Spleen (tissue), 11 donors: ENCODE measurements at regions not wholly inside any gene's neighbourhood (a gene's known extent, or its start where the extent isn't known, plus 50 kb on each side); places are given as distances from the start of the nearest gene placed in this dataset.
A peak's percentile ranks its signal among the peaks of the same experiment; 100 is the strongest.

Experiments
- DNase-seq: peaks from one replicate; pipeline ENCODE4 v3.0.0-alpha.2; 2020
- H3K27ac ChIP-seq, 8 donors: fragments of 200-600 bp; sonication (generic) in 7 of 8; 1 replicate in 4 of 8; 2 replicates in 4 of 8; pipeline versions ENCODE4 v1.5.0 to v1.8.0; 2016 to 2021; ENCODE audit warnings: inconsistent platforms in 4 of 8, mild to moderate bottlenecking in 4 of 8, moderate library complexity in 1 of 8
- H3K27me3 ChIP-seq, 7 donors: fragments of 200-600 bp; sonication (generic) in 6 of 7; replicated peaks in 1 of 7; 1 replicate in 4 of 7; 2 replicates in 3 of 7; pipeline versions ENCODE4 v1.5.0 to v1.8.0; 2016 to 2021; ENCODE audit warnings: inconsistent platforms in 3 of 7, mild to moderate bottlenecking in 1 of 7
- H3K36me3 ChIP-seq, 6 donors: fragments of 200-600 bp; sonication (generic) in 5 of 6; 1 replicate in 4 of 6; 2 replicates in 2 of 6; pipeline versions ENCODE4 v1.5.0 to v1.8.0; 2016 to 2021; ENCODE audit warnings: inconsistent platforms in 2 of 6
- H3K4me1 ChIP-seq, 6 donors: fragments of 200-600 bp; sonication (generic) in 5 of 6; 1 replicate in 3 of 6; 2 replicates in 3 of 6; pipeline versions ENCODE4 v1.5.0 to v1.8.0; 2016 to 2021; ENCODE audit warnings: inconsistent platforms in 3 of 6
- H3K4me3 ChIP-seq, 8 donors: fragments of 200-600 bp; sonication (generic) in 7 of 8; 1 replicate in 4 of 8; 2 replicates in 4 of 8; pipeline versions ENCODE4 v1.5.0 to v1.8.0; 2016 to 2021; ENCODE audit warnings: inconsistent platforms in 4 of 8, mild to moderate bottlenecking in 4 of 8, moderate library complexity in 2 of 8
- H3K9me3 ChIP-seq, 8 donors: fragments of 200-600 bp; sonication (generic) in 7 of 8; 1 replicate in 4 of 8; 2 replicates in 4 of 8; pipeline versions ENCODE4 v1.5.0 to v1.8.0; 2016 to 2021; ENCODE audit warnings: inconsistent platforms in 4 of 8
- CTCF ChIP-seq, 11 experiments: fragments of 200-600 bp in 7 of 11; fragments of 450-650 bp in 4 of 11; sonication (generic) in 4 of 11; IDR thresholded peaks in 8 of 11; conservative IDR thresholded peaks in 3 of 11; 1 replicate in 7 of 11; 2 replicates in 4 of 11; pipeline versions ENCODE4 v1.4.0 to v1.8.0; 2016 to 2021; ENCODE audit warnings: antibody characterized with exemption in 11 of 11, inconsistent platforms in 4 of 11, mild to moderate bottlenecking in 1 of 11
- POLR2A ChIP-seq, 3 donors: fragments of 450-650 bp; IDR thresholded peaks; one replicate each; pipeline ENCODE4 v1.5.1; 2017; ENCODE audit warnings: antibody characterized with exemption in 3 of 3, mild to moderate bottlenecking in 1 of 3
- POLR2AphosphoS5 ChIP-seq, 3 donors: sonication (generic); formaldehyde crosslinking; IDR thresholded peaks; one replicate each; pipeline ENCODE4 v1.5.1; 2017; ENCODE audit warnings: antibody characterized with exemption in 3 of 3
- WGBS, 5 donors: extraction: QIAGEN DNeasy Blood & Tissue Kit in 3 of 5; methylation state at CpG; one replicate each; pipeline versions ENCODE4 v1.1.5 to v1.1.7; 2013 to 2018; 5-methylcytosine and 5-hydroxymethylcytosine counted together
- intact Hi-C: fragments of 100-400 bp; cut with DNase I; formaldehyde crosslinking; loops from one replicate; pipeline ENCODE4 v1.15.0; 2023; ENCODE audit warnings: low total_unique reads
- donor health status: healthy with polysubstance abuse.
- donor health status: DM: no; HTN: no; CAD: no; lungs with moderate emphysema.
- donor health status: DM: no; HTN: no; CAD: no.
- donor health status: Bipolar disorder and iron deficiency.
- donor health status: healthy.
- donor health status: DM: no; HTN: no; CAD: no.
- donor health status: DM: yes; HTN: yes; CAD: no.

DNA sequence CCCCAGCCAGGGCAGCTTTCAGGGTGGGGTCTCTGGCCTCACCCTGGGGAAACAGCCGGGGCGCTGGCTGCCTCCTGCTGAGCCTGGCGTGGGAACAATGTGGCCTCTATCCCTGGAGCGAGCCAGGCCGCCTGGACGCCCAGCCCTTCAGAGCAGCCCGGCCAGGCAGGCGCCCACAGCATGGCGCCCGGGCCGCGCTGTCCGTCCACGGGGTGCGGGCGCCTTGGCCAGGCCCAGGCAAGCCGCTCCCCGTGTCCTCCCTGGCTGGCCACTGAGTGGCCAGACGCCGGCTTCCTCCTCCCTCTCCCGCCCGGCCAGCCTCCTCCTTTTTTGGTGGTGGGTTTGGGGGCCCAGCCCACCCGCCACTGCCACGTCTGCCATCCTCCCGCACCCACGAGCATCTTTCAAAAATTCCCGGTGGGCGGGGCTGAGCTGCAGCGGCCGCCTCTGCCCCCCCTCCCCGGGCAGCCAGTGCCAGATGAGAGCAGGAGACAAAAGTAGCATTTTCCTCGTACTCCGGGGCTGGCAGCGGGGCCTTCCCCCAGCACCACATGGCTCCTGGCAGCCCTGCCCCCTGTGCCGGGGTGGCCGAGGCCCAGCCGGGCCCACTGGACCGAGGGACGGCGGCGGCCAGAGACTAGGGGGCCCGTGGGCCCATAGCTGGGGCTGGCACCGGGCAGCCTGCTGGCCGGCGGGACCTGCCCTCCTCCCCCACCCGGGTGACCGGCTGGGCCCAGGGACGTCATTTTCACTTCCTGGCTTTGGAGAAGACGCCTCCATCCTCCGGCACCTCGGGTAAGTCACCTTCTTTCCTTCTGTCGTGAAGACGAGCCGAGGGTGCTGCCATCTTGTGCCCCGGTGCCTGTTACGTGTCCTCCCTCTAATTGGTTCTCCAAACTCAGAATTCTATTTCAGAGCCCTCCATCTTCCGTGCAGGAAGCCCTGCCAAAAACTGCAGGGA lies 70.2 kb upstream of the PPARA start:
- Histone ChIP-seq H3K27me3 (no peaks in the 10 kb centered on the region), H3K4me1 (peaks cover 18 to 100% (median 83%) of the 10 kb centered on the region in 6 donors), H3K4me3 (peak overlapping the region in 7 of 8 donors; percentile 23 to 97 (median 30)), H3K27ac (peak overlapping the region; percentile 80 to 98 (median 92)), H3K36me3 (peaks cover 0 to 78% (median 5%) of the 10 kb centered on the region in 6 donors), H3K9me3 (no peaks in the 10 kb centered on the region)
- intact Hi-C loops, result loop anchor here (10.0 kb wide), 1 partner anchor 75 kb away; no protein-coding TSS in a partner anchor
- 49 to 75% (median 65%) methylated on average over 27 to 57 of the region's 57 CpGs for WGBS, 5 donors
- peak; percentile 78 for DNase-seq
- TF ChIP-seq POLR2AphosphoS5 (IDR thresholded peaks at IDR 0.05), result peak; percentile 29 to 79 (median 73)
- peak in 1 of 3 donors; percentile 9 for TF ChIP-seq POLR2A (IDR thresholded peaks at IDR 0.05)
- TF ChIP-seq CTCF (IDR thresholded peaks at IDR 0.05 in 8 of 11, conservative IDR thresholded peaks at IDR 0.05 in 3 of 11), result no peak

- peaks cover 0 to 78% (median 6%) of the 10 kb centered on the region in 6 donors for H3K36me3 ChIP-seq
- H3K4me3 ChIP-seq, result peak overlapping the region; percentile 9 to 97 (median 29)
- no peaks in the 10 kb centered on the region for H3K27me3 ChIP-seq
- WGBS, 5 donors, result 61 to 79% (median 67%) methylated on average over 20 to 25 of the region's 25 CpGs
- no peaks in the 10 kb centered on the region for H3K9me3 ChIP-seq
- intact Hi-C loops, result no loop called here
- TF ChIP-seq CTCF (IDR thresholded peaks at IDR 0.05 in 8 of 11, conservative IDR thresholded peaks at IDR 0.05 in 3 of 11), result no peak
- peak in 2 of 3 donors; percentile 31 to 40 for TF ChIP-seq POLR2AphosphoS5 (IDR thresholded peaks at IDR 0.05)
- H3K27ac ChIP-seq, result peak overlapping the region; percentile 80 to 98 (median 92)
- peaks cover 21 to 100% (median 82%) of the 10 kb centered on the region in 6 donors for H3K4me1 ChIP-seq
- peak; percentile 70 for DNase-seq
Observed at GRCh38 chr22:46081036-46081830, 69.1 kb upstream of the PPARA start.

DNA sequence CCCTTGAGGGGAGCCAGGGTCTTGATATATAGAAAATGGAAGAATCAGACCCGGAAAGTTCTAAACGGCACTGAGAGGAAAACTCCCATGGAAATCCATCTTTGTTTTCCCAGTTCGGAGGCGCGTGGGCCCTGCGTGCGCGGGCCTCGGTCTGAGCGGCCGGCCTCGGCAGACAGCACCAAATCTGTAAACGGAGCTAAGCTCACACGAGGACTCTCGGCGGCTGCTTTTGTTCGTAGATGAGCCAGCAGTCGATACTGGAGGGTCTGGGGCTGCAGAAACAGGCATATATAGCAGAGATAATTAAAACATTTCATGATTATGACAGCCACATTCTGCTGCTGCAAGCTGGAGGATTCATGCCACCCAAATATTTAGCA lies 68.5 kb upstream of the PPARA start:
- 55 to 85% (median 75%) methylated on average over 18 of the region's 18 CpGs for WGBS, 5 donors
- intact Hi-C loops, result no loop called here
- Histone ChIP-seq H3K4me3 (peak overlapping the region; percentile 9 to 97 (median 29)), H3K27ac (peak overlapping the region; percentile 80 to 98 (median 92)), H3K4me1 (peaks cover 19 to 100% (median 83%) of the 10 kb centered on the region in 6 donors), H3K9me3 (no peaks in the 10 kb centered on the region), H3K36me3 (peaks cover 0 to 78% (median 7%) of the 10 kb centered on the region in 6 donors), H3K27me3 (no peaks in the 10 kb centered on the region)
- DNase-seq, result peak; percentile 60
- TF ChIP-seq POLR2A (IDR thresholded peaks at IDR 0.05) (no peak), POLR2AphosphoS5 (IDR thresholded peaks at IDR 0.05) (peak in 1 of 3 donors; percentile 46)

DNA sequence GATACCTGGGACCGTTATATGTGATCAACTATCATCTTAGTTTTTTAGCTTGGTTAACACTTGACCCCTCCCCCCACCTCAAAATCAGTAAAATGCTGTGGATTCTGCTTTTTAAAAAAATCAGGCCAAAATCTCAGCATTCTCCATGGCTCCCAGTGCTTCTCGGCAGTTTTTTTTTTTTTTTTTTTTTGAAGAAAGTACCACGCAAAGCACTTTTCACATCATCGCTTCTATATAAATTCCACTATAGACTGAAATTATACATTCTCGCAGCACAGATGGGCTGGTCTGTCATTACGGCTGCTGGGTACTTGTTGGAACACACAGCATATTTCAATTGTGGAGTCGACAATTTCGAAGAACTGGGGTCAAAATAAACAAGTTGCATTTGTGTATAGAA lies 67.7 kb upstream of the PPARA start:
- WGBS, 5 donors, result 75 to 86% (median 78%) methylated on average over 8 of the region's 8 CpGs
- TF ChIP-seq POLR2AphosphoS5 (IDR thresholded peaks at IDR 0.05) (no peak), POLR2A (IDR thresholded peaks at IDR 0.05) (no peak), CTCF (IDR thresholded peaks at IDR 0.05 in 8 of 11, conservative IDR thresholded peaks at IDR 0.05 in 3 of 11) (no peak)
- H3K9me3 ChIP-seq, result no peaks in the 10 kb centered on the region
- DNase-seq, result no peak
- intact Hi-C loops, result no loop called here
- peak overlapping the region; percentile 80 to 98 (median 92) for H3K27ac ChIP-seq
- H3K27me3 ChIP-seq, result no peaks in the 10 kb centered on the region
- H3K4me1 ChIP-seq, result peaks cover 17 to 100% (median 83%) of the 10 kb centered on the region in 6 donors
- H3K4me3 ChIP-seq, result no peak overlapping the region
- peaks cover 0 to 82% (median 13%) of the 10 kb centered on the region in 6 donors for H3K36me3 ChIP-seq
